ENCODE measurements at regions not wholly inside any gene's neighbourhood (a gene's known extent, or its start where the extent isn't known, plus 50 kb on each side); places are given as distances from the start of the nearest gene placed in this dataset.
"Not testable (repeated sequence)": the region's sequence is repeated elsewhere in the genome, so short reads cannot be mapped to it uniquely, and the experiment has no call there.

- WGBS (ENCODE audit: insufficient coverage), result no CpG with 5 or more reads among the region's 1 CpG
- not testable (repeated sequence) for DNase-seq (ENCODE audit: low read depth in 4 of 6, low spot score in 6 of 6); H3K27me3 ChIP-seq (ENCODE audit: control insufficient read depth, insufficient read depth, low read length)
Observed at GRCh38 chr10:118932154-118932553, 97.4 kb upstream of the NANOS1 start.

GRCh38 chr10:118937226-118937625 is 92.3 kb upstream of the NANOS1 start:
- no peaks in the 10 kb centered on the region for H3K9me3 ChIP-seq (ENCODE audit: control insufficient read depth, insufficient read depth, low read length)
- no peaks in the 10 kb centered on the region for H3K4me1 ChIP-seq (ENCODE audit: control insufficient read depth, insufficient read depth, low read length)
- WGBS (ENCODE audit: insufficient coverage), result no CpG with 5 or more reads among the region's 3 CpGs
- no peaks in the 10 kb centered on the region for H3K36me3 ChIP-seq (ENCODE audit: control insufficient read depth, insufficient read depth, low read length)
- H3K27me3 ChIP-seq (ENCODE audit: control insufficient read depth, insufficient read depth, low read length), result no peaks in the 10 kb centered on the region
- no peak for DNase-seq (ENCODE audit: low read depth in 4 of 6, low spot score in 6 of 6)
- H3K4me3 ChIP-seq (ENCODE audit: low read depth, low read length), result no peak overlapping the region
- H3K27ac ChIP-seq (ENCODE audit: low read depth, low read length), result no peak overlapping the region

More at GRCh38 chr10:118932154-118932553, 97.4 kb upstream of the NANOS1 start:
- H3K9me3 ChIP-seq (ENCODE audit: control insufficient read depth, insufficient read depth, low read length); H3K4me3 ChIP-seq (ENCODE audit: low read depth, low read length); H3K4me1 ChIP-seq (ENCODE audit: control insufficient read depth, insufficient read depth, low read length); H3K27ac ChIP-seq (ENCODE audit: low read depth, low read length); H3K36me3 ChIP-seq (ENCODE audit: control insufficient read depth, insufficient read depth, low read length): not testable (repeated sequence)

GRCh38 chr10:118939211-118940007 is 90.1 kb upstream of the NANOS1 start:
- Histone ChIP-seq H3K4me1 (ENCODE audit: control insufficient read depth, insufficient read depth, low read length) (no peaks in the 10 kb centered on the region), H3K27me3 (ENCODE audit: control insufficient read depth, insufficient read depth, low read length) (no peaks in the 10 kb centered on the region), H3K4me3 (ENCODE audit: low read depth, low read length) (no peak overlapping the region), H3K27ac (ENCODE audit: low read depth, low read length) (no peak overlapping the region), H3K36me3 (ENCODE audit: control insufficient read depth, insufficient read depth, low read length) (no peaks in the 10 kb centered on the region), H3K9me3 (ENCODE audit: control insufficient read depth, insufficient read depth, low read length) (no peaks in the 10 kb centered on the region)
- DNase-seq (ENCODE audit: low read depth in 4 of 6, low spot score in 6 of 6), result no peak
- no CpG with 5 or more reads among the region's 7 CpGs for WGBS (ENCODE audit: insufficient coverage)

- Histone ChIP-seq H3K27me3 (ENCODE audit: control insufficient read depth, insufficient read depth, low read length) (no peaks in the 10 kb centered on the region), H3K9me3 (ENCODE audit: control insufficient read depth, insufficient read depth, low read length) (no peaks in the 10 kb centered on the region), H3K27ac (ENCODE audit: low read depth, low read length) (no peak overlapping the region), H3K4me3 (ENCODE audit: low read depth, low read length) (no peak overlapping the region), H3K36me3 (ENCODE audit: control insufficient read depth, insufficient read depth, low read length) (no peaks in the 10 kb centered on the region), H3K4me1 (ENCODE audit: control insufficient read depth, insufficient read depth, low read length) (no peaks in the 10 kb centered on the region)
- no CpG with 5 or more reads among the region's 1 CpG for WGBS (ENCODE audit: insufficient coverage)
- no peak for DNase-seq (ENCODE audit: low read depth in 4 of 6, low spot score in 6 of 6)
Observed at GRCh38 chr10:118940386-118940785, 89.1 kb upstream of the NANOS1 start.

GRCh38 chr10:118943253-118943652 is 86.3 kb upstream of the NANOS1 start:
- Histone ChIP-seq H3K36me3 (ENCODE audit: control insufficient read depth, insufficient read depth, low read length) (no peaks in the 10 kb centered on the region), H3K4me3 (ENCODE audit: low read depth, low read length) (no peak overlapping the region), H3K4me1 (ENCODE audit: control insufficient read depth, insufficient read depth, low read length) (peaks cover 5% of the 10 kb centered on the region), H3K27me3 (ENCODE audit: control insufficient read depth, insufficient read depth, low read length) (no peaks in the 10 kb centered on the region), H3K9me3 (ENCODE audit: control insufficient read depth, insufficient read depth, low read length) (no peaks in the 10 kb centered on the region), H3K27ac (ENCODE audit: low read depth, low read length) (no peak overlapping the region)
- no CpG with 5 or more reads among the region's 2 CpGs for WGBS (ENCODE audit: insufficient coverage)
- DNase-seq (ENCODE audit: low read depth in 4 of 6, low spot score in 6 of 6), result no peak

GRCh38 chr10:118944959-118945633 is 84.4 kb upstream of the NANOS1 start:
- H3K9me3 ChIP-seq (ENCODE audit: control insufficient read depth, insufficient read depth, low read length), result no peaks in the 10 kb centered on the region
- H3K27me3 ChIP-seq (ENCODE audit: control insufficient read depth, insufficient read depth, low read length), result no peaks in the 10 kb centered on the region
- DNase-seq (ENCODE audit: low read depth in 4 of 6, low spot score in 6 of 6), result no peak
- peaks cover 15% of the 10 kb centered on the region for H3K4me1 ChIP-seq (ENCODE audit: control insufficient read depth, insufficient read depth, low read length)
- no peaks in the 10 kb centered on the region for H3K36me3 ChIP-seq (ENCODE audit: control insufficient read depth, insufficient read depth, low read length)
- WGBS (ENCODE audit: insufficient coverage), result 82% methylated on average over 4 of the region's 8 CpGs
- H3K4me3 ChIP-seq (ENCODE audit: low read depth, low read length), result no peak overlapping the region
- H3K27ac ChIP-seq (ENCODE audit: low read depth, low read length), result no peak overlapping the region

DNA sequence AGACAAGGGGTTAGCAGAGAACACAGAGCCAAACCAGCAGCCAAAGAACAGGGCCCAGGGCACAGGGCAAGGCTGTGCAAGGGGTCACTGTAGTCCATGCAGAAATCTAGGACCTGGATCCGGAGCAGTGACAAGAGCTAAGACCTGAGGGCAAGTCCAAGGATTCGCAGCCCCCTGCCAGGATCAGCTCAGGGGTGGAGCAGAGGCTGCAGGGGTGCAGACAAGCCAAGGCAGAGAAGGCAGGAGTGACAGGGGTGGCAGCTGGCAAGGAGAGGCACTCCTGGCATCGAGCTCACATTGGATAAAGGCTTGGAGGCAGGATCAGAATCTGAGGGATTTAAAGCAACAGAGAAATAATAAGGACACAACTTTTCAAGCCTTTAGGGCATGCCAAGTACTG is 80.7 kb upstream of the NANOS1 start:
- H3K4me1 ChIP-seq (ENCODE audit: control insufficient read depth, insufficient read depth, low read length), result peaks cover 35% of the 10 kb centered on the region
- WGBS (ENCODE audit: insufficient coverage), result 59% methylated on average over 3 of the region's 3 CpGs

DNA sequence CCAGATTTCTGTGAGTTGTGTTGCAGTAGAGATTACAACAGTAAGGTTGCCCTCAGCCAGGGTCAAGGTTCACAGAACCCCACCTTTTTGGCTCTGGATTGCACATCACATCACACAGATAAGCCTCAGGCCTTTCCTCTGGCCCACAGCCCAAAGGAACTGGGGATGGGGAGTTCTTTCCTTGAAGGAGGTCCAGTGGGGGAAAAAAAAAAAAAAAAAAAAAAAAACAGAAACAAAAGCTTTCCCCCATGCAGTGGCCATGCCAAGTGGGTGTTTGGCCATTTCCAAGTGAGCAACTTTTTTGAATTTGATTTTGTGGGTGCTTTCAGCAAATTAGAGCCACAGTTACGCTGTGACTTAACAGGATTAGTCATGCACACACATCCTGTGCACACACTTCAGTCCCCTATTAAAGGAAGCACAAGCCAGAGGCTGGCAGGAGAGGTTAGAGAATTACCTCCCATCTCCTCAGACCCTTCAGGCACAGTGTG is 79.3 kb upstream of the NANOS1 start:
- Histone ChIP-seq H3K27ac (ENCODE audit: low read depth, low read length) (no peak overlapping the region), H3K4me3 (ENCODE audit: low read depth, low read length) (no peak overlapping the region), H3K9me3 (ENCODE audit: control insufficient read depth, insufficient read depth, low read length) (no peaks in the 10 kb centered on the region), H3K4me1 (ENCODE audit: control insufficient read depth, insufficient read depth, low read length) (peaks cover 35% of the 10 kb centered on the region), H3K36me3 (ENCODE audit: control insufficient read depth, insufficient read depth, low read length) (no peaks in the 10 kb centered on the region), H3K27me3 (ENCODE audit: control insufficient read depth, insufficient read depth, low read length) (no peaks in the 10 kb centered on the region)
- DNase-seq (ENCODE audit: low read depth in 4 of 6, low spot score in 6 of 6), result peak in 2 of 6 donors; percentile 31 to 49
- WGBS (ENCODE audit: insufficient coverage), result no CpG with 5 or more reads among the region's 1 CpG

More for the DNA sequence above, 80.7 kb upstream of the NANOS1 start:
- H3K9me3 ChIP-seq (ENCODE audit: control insufficient read depth, insufficient read depth, low read length), result no peaks in the 10 kb centered on the region
- DNase-seq (ENCODE audit: low read depth in 4 of 6, low spot score in 6 of 6), result peak in 1 of 6 donors; percentile 63
- no peaks in the 10 kb centered on the region for H3K27me3 ChIP-seq (ENCODE audit: control insufficient read depth, insufficient read depth, low read length)
- no peaks in the 10 kb centered on the region for H3K36me3 ChIP-seq (ENCODE audit: control insufficient read depth, insufficient read depth, low read length)
- H3K4me3 ChIP-seq (ENCODE audit: low read depth, low read length), result no peak overlapping the region
- no peak overlapping the region for H3K27ac ChIP-seq (ENCODE audit: low read depth, low read length)

GRCh38 chr10:118950997-118951637 is 78.4 kb upstream of the NANOS1 start:
- H3K27me3 ChIP-seq (ENCODE audit: control insufficient read depth, insufficient read depth, low read length), result no peaks in the 10 kb centered on the region
- peaks cover 42% of the 10 kb centered on the region for H3K4me1 ChIP-seq (ENCODE audit: control insufficient read depth, insufficient read depth, low read length)
- WGBS (ENCODE audit: insufficient coverage), result no CpG with 5 or more reads among the region's 11 CpGs
- H3K36me3 ChIP-seq (ENCODE audit: control insufficient read depth, insufficient read depth, low read length), result no peaks in the 10 kb centered on the region
- peak in 3 of 6 donors; percentile 46 to 94 (median 53) for DNase-seq (ENCODE audit: low read depth in 4 of 6, low spot score in 6 of 6)
- H3K9me3 ChIP-seq (ENCODE audit: control insufficient read depth, insufficient read depth, low read length), result no peaks in the 10 kb centered on the region
- H3K4me3 ChIP-seq (ENCODE audit: low read depth, low read length), result no peak overlapping the region
- H3K27ac ChIP-seq (ENCODE audit: low read depth, low read length), result no peak overlapping the region

Measured in spinal cord (tissue), 9 donors.